ENCODE measurements at regions not wholly inside any gene's neighbourhood (a gene's known extent, or its start where the extent isn't known, plus 50 kb on each side); places are given as distances from the start of the nearest gene placed in this dataset.
A peak's percentile ranks its signal among the peaks of the same experiment; 100 is the strongest.

GRCh38 chr2:236819275-236820002 lies 249.8 kb downstream of the ACKR3 start (continued):
- TF ChIP-seq CTCF (IDR thresholded peaks at IDR 0.05; ENCODE audit: control extremely low read depth in 1 of 3, insufficient read depth in 1 of 3, low read depth in 1 of 3, low read length in 3 of 3) = peak in 2 of 3 experiments; percentile 31 to 36; a peak in 3 of 4 replicates

All from H1 (cell line).